Stomach (tissue), 4 donors: ENCODE measurements at regions not wholly inside any gene's neighbourhood (a gene's known extent, or its start where the extent isn't known, plus 50 kb on each side); places are given as distances from the start of the nearest gene placed in this dataset.

Experiments
- EP300 ChIP-seq: sonication (generic); formaldehyde crosslinking; IDR thresholded peaks from one replicate; pipeline ENCODE4 v1.6.1; 2017; ENCODE audit warnings: antibody characterized with exemption
- POLR2A ChIP-seq, 4 donors: fragments of 450-650 bp; IDR thresholded peaks; one replicate each; pipeline ENCODE4 v1.6.1; 2016; ENCODE audit warnings: antibody characterized with exemption in 4 of 4, control low read depth in 2 of 4, mild to moderate bottlenecking in 1 of 4, moderate library complexity in 1 of 4
- POLR2AphosphoS5 ChIP-seq, 3 donors: sonication (generic); formaldehyde crosslinking; IDR thresholded peaks; one replicate each; pipeline ENCODE4 v1.6.1; 2016; ENCODE audit warnings: antibody characterized with exemption in 3 of 3
- TF ChIP-seq, protein P1 (sequence below), 7 experiments: fragments of 450-650 bp in 4 of 7; fragments of 200-600 bp in 3 of 7; sonication (generic) in 3 of 7; IDR thresholded peaks; one replicate each; pipeline ENCODE4 v1.5.1; 2016 to 2019; ENCODE audit warnings: antibody characterized with exemption in 7 of 7, control low read depth in 2 of 7, mild to moderate bottlenecking in 1 of 7

DNA sequence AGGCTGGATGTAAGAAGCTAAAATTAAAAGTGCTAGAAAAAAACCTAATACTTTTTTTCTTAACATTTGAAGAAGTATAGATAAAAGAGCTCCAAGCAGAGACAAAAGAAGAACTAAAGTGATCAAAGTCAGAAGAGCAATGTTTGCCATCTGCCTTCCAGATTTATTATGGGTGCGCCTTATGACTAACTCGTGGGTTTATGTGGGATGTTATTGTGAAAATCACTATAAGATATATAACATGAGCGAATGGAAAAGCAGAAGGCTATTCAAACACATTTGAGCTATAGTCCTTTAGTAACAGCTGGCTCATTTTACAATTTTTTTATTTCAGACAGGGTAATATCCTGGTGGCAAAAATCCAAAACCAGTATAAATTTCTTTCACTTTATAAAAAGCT is 1040.7 kb downstream of the RAPGEF2 start:
- TF ChIP-seq, protein P1, sequence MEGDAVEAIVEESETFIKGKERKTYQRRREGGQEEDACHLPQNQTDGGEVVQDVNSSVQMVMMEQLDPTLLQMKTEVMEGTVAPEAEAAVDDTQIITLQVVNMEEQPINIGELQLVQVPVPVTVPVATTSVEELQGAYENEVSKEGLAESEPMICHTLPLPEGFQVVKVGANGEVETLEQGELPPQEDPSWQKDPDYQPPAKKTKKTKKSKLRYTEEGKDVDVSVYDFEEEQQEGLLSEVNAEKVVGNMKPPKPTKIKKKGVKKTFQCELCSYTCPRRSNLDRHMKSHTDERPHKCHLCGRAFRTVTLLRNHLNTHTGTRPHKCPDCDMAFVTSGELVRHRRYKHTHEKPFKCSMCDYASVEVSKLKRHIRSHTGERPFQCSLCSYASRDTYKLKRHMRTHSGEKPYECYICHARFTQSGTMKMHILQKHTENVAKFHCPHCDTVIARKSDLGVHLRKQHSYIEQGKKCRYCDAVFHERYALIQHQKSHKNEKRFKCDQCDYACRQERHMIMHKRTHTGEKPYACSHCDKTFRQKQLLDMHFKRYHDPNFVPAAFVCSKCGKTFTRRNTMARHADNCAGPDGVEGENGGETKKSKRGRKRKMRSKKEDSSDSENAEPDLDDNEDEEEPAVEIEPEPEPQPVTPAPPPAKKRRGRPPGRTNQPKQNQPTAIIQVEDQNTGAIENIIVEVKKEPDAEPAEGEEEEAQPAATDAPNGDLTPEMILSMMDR (IDR thresholded peaks at IDR 0.05): no peak
- TF ChIP-seq EP300 (no peak), POLR2A (IDR thresholded peaks at IDR 0.05) (no peak), POLR2AphosphoS5 (IDR thresholded peaks at IDR 0.05) (no peak)
